ENCODE measurements at regions not wholly inside any gene's neighbourhood (a gene's known extent, or its start where the extent isn't known, plus 50 kb on each side); places are given as distances from the start of the nearest gene placed in this dataset.

DNA sequence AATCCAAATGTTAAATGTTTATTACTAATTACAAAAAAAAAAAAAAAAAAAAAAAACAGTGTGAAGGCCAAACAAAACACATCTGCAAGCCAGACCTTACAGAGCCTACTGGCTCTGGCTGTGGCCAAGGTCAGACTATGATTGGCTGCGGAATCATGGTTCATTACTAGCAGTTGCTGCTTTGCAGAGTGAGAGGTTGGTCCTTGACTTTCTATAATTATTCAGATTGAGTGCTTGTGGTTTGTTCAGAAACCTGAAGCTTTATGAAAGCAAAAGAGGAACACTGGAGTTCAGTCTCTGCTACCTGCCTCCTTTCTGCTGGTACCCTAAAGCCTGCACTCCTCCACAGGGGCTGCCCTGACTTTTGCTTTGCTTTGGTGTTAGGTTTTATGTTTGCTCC is 550.9 kb downstream of the BCL11B start:
- POLR2A ChIA-PET: no interaction called here
- no peaks in the 10 kb centered on the region for H3K36me3 Mint-ChIP-seq (ENCODE audit: low read depth)

DNA sequence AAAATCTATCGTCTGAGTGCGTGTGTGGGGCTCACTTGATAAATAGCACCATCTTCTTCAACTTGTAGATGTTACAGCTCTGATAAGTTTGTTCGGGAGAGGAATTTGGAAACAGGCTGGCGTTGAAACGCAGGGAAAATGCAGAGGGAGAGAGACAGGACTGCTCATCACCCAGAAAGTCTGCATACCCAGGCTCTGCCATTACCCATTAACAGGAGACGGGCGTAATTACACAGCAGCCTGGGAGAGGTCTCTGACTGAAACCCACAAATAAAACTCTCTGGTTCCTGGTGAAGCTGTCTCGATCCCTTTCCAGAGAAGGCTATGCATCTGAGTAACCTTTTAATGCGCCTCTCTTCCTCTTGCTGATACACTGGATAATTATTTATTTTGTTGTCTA is 547.3 kb downstream of the BCL11B start:
- intact Hi-C loops (cut with micrococcal nuclease): no loop called here
- no peaks in the 10 kb centered on the region for H3K4me1 Mint-ChIP-seq
- no peaks in the 10 kb centered on the region for H3K36me3 Mint-ChIP-seq (ENCODE audit: low read depth)
- no peak overlapping the region for H3K4me3 Mint-ChIP-seq
- H3K27me3 Mint-ChIP-seq: no peaks in the 10 kb centered on the region
- no peak for ATAC-seq (ENCODE audit: low read depth)
- H3K9me3 Mint-ChIP-seq: peaks cover 2% of the 10 kb centered on the region
- TF ChIP-seq, protein P1, sequence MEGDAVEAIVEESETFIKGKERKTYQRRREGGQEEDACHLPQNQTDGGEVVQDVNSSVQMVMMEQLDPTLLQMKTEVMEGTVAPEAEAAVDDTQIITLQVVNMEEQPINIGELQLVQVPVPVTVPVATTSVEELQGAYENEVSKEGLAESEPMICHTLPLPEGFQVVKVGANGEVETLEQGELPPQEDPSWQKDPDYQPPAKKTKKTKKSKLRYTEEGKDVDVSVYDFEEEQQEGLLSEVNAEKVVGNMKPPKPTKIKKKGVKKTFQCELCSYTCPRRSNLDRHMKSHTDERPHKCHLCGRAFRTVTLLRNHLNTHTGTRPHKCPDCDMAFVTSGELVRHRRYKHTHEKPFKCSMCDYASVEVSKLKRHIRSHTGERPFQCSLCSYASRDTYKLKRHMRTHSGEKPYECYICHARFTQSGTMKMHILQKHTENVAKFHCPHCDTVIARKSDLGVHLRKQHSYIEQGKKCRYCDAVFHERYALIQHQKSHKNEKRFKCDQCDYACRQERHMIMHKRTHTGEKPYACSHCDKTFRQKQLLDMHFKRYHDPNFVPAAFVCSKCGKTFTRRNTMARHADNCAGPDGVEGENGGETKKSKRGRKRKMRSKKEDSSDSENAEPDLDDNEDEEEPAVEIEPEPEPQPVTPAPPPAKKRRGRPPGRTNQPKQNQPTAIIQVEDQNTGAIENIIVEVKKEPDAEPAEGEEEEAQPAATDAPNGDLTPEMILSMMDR (IDR thresholded peaks at IDR 0.05): no peak
- no peak for DNase-seq
- ChIA-PET CTCF (no interaction called here), POLR2A (no interaction called here)
- no peak overlapping the region for H3K27ac Mint-ChIP-seq

More for the DNA sequence above, 550.9 kb downstream of the BCL11B start:
- intact Hi-C loops (cut with micrococcal nuclease): no loop called here
- DNase-seq: no peak
- H3K9me3 Mint-ChIP-seq: peaks cover 12% of the 10 kb centered on the region
- TF ChIP-seq, protein P1 (IDR thresholded peaks at IDR 0.05): no peak
- no peak for ATAC-seq (ENCODE audit: low read depth)
- H3K27me3 Mint-ChIP-seq: no peaks in the 10 kb centered on the region
- no peak overlapping the region for H3K27ac Mint-ChIP-seq
- CTCF ChIA-PET: no interaction called here
- H3K4me3 Mint-ChIP-seq: no peak overlapping the region
- no peaks in the 10 kb centered on the region for H3K4me1 Mint-ChIP-seq

DNA sequence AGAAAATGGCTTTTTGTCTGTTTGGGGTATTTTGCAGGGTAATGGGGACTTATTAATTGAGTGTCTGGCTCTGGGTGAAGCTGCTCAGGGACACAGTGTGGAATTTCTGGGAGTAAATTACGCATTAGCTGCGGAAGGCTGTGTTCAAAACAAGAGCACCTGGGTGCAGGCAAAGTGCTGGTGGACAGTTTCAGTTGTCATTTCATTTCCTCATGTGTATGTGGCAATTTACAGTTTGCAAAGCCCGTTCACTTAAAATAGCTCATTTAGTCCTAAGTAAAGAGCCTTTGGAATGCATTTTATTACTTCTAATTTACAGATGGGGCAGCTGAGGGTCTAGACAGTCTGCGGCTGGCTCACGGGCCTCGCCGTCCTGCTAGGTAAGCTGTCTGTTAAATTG is 546.8 kb downstream of the BCL11B start:
- TF ChIP-seq, protein P1 (IDR thresholded peaks at IDR 0.05): no peak
- H3K9me3 Mint-ChIP-seq: peaks cover 2% of the 10 kb centered on the region
- POLR2A ChIA-PET: no interaction called here
- ATAC-seq (ENCODE audit: low read depth): no peak
- H3K4me3 Mint-ChIP-seq: no peak overlapping the region
- no peaks in the 10 kb centered on the region for H3K27me3 Mint-ChIP-seq
- H3K36me3 Mint-ChIP-seq (ENCODE audit: low read depth): no peaks in the 10 kb centered on the region
- intact Hi-C loops (cut with micrococcal nuclease): no loop called here
- no peak overlapping the region for H3K27ac Mint-ChIP-seq
- no peak for DNase-seq
- CTCF ChIA-PET: no interaction called here
- H3K4me1 Mint-ChIP-seq: no peaks in the 10 kb centered on the region

DNA sequence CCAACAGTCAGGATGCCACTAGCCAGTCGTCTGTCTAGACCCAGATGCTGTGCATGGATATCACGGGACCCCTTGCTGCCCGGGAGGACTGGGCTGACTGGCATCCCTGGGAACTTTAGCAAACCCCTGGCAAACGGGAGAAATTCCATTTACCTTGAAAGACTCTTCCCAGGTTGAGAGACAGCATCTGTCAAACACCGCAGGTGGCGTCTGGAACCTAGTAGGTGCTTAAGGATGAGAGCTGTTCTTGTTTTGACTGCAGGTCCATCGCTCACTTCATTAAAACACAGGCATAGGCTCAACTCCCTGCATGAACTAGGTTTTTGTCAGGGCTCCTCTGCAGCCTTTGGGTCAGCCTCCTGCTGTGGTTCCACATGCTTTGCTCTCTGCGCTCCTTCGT is 546.3 kb downstream of the BCL11B start:
- DNase-seq: no peak
- no peaks in the 10 kb centered on the region for H3K36me3 Mint-ChIP-seq (ENCODE audit: low read depth)
- no peaks in the 10 kb centered on the region for H3K4me1 Mint-ChIP-seq
- POLR2A ChIA-PET: no interaction called here
- intact Hi-C loops (cut with micrococcal nuclease): no loop called here
- no peak overlapping the region for H3K27ac Mint-ChIP-seq
- peaks cover 2% of the 10 kb centered on the region for H3K9me3 Mint-ChIP-seq
- TF ChIP-seq, protein P1 (IDR thresholded peaks at IDR 0.05): no peak
- CTCF ChIA-PET: no interaction called here
- no peaks in the 10 kb centered on the region for H3K27me3 Mint-ChIP-seq
- ATAC-seq (ENCODE audit: low read depth): no peak
- no peak overlapping the region for H3K4me3 Mint-ChIP-seq

DNA sequence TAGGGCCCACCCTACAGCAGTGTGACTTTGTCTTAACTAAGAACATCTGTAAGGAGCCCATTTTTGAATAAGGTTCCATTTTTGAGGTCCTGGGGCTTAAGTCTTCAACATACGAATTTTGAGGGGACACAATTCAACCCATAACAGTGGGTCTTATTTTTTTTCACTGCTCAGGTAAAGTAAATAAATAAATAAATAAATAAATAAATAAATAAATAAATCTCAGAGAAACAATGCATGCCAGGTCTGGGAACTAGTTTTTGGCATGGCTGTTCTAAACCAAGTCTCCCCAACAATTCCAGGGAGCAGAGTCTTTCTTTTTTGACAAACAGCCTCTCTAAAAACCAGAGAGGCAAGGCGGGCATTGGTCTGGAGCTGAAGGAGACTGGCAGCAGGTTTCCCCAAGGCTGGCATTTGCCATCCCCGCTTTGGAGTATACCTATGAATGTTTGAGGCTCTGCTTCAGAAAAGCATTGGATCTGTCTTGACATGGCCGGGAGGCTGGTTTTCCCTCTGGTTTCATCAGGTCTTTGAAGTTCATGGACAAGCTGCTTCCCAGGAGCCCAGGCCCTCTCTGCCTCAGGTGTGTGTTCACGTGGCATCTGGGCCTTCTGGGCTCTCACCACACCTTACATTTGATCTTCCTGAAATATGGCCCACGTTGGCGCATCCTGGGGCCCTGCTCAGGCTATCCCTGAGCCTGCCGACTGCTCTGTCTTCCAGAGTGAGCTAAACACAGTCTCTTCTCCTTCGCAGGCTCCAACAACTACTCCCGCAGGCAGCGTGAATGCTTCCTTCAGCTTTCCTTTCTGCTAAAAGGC is 545.2 kb downstream of the BCL11B start:
- ChIA-PET POLR2A (no interaction called here), CTCF (no interaction called here)
- Mint-ChIP-seq H3K9me3 (peaks cover 2% of the 10 kb centered on the region), H3K27ac (no peak overlapping the region), H3K27me3 (no peaks in the 10 kb centered on the region), H3K4me1 (no peaks in the 10 kb centered on the region), H3K4me3 (no peak overlapping the region), H3K36me3 (ENCODE audit: low read depth) (no peaks in the 10 kb centered on the region)
- ATAC-seq (ENCODE audit: low read depth) (no peak), DNase-seq (no peak)
- intact Hi-C loops (cut with micrococcal nuclease): no loop called here
- TF ChIP-seq, protein P1 (IDR thresholded peaks at IDR 0.05): no peak

Measured in activated B cell treated with CpG ODN at 0.5 μM for 24 hours (primary cell).